ENCODE measurements at regions not wholly inside any gene's neighbourhood (a gene's known extent, or its start where the extent isn't known, plus 50 kb on each side); places are given as distances from the start of the nearest gene placed in this dataset.

GRCh38 chr12:92206596-92206995 lies 61.0 kb upstream of the BTG1 start:
- Histone ChIP-seq H3K27ac (ENCODE audit: low read depth, low read length) (no peak overlapping the region), H3K36me3 (ENCODE audit: insufficient read depth, low read length) (no peaks in the 10 kb centered on the region), H3K4me1 (ENCODE audit: insufficient read depth, low read length) (peaks cover 31% of the 10 kb centered on the region), H3K4me3 (ENCODE audit: low read length in 2 of 2) (no peak overlapping the region), H3K27me3 (ENCODE audit: insufficient read depth, low read length) (no peaks in the 10 kb centered on the region), H3K9me3 (ENCODE audit: control insufficient read depth in 1 of 2, low read length in 2 of 2) (no peaks in the 10 kb centered on the region)
- Mint-ChIP-seq H3K4me1 (peaks cover 22 to 36% (median 32%) of the 10 kb centered on the region in 4 donors), H3K27ac (peak overlapping the region in 2 of 7 donors; percentile 13 to 14), H3K4me3 (peak overlapping the region in 2 of 8 donors; percentile 4 to 39), H3K36me3 (peaks cover 0 to 3% of the 10 kb centered on the region in 2 donors), H3K27me3 (no peaks in the 10 kb centered on the region), H3K9me3 (peaks cover 0 to 12% (median under 1%) of the 10 kb centered on the region in 8 donors)
- ChIA-PET CTCF (ENCODE audit: partially characterized antibody) (interaction anchor here (1.2 kb wide), 1 partner anchor 10 kb away, joined by 3 read pairs; no protein-coding TSS in a partner anchor), POLR2A (ENCODE audit: partially characterized antibody) (interaction anchor here (1.0 to 6.5 kb wide), 3 partner anchors 8 to 61 kb away, joined by 3 to 191 read pairs (median 4); partner anchors contain the start of gene BTG1)
- intact Hi-C loops (cut with micrococcal nuclease): loop anchor here (10.0 kb wide), 1 partner anchor 158 kb away; no protein-coding TSS in a partner anchor
- DNase-seq: no peak

GRCh38 chr12:92206011-92206410 lies 60.4 kb upstream of the BTG1 start:
- Histone ChIP-seq H3K9me3 (ENCODE audit: control insufficient read depth in 1 of 2, low read length in 2 of 2) (no peaks in the 10 kb centered on the region), H3K4me1 (ENCODE audit: insufficient read depth, low read length) (peaks cover 31% of the 10 kb centered on the region), H3K27ac (ENCODE audit: low read depth, low read length) (no peak overlapping the region), H3K27me3 (ENCODE audit: insufficient read depth, low read length) (no peaks in the 10 kb centered on the region), H3K4me3 (ENCODE audit: low read length in 2 of 2) (no peak overlapping the region), H3K36me3 (ENCODE audit: insufficient read depth, low read length) (no peaks in the 10 kb centered on the region)
- no peak for DNase-seq
- ChIA-PET CTCF (ENCODE audit: partially characterized antibody) (interaction anchor here (1.2 kb wide), 1 partner anchor 9 kb away, joined by 3 read pairs; no protein-coding TSS in a partner anchor), POLR2A (ENCODE audit: partially characterized antibody) (interaction anchor here (6.5 kb wide), 1 partner anchor 61 kb away, joined by 191 read pairs; the partner anchor contains the start of gene BTG1)
- intact Hi-C loops (cut with micrococcal nuclease): loop anchor here (10.0 kb wide), 1 partner anchor 159 kb away; no protein-coding TSS in a partner anchor
- peaks cover 0 to 3% of the 10 kb centered on the region in 2 donors for H3K36me3 Mint-ChIP-seq
- H3K9me3 Mint-ChIP-seq: peaks cover 0 to 8% (median 0%) of the 10 kb centered on the region in 8 donors
- H3K27ac Mint-ChIP-seq: no peak overlapping the region
- no peaks in the 10 kb centered on the region for H3K27me3 Mint-ChIP-seq
- H3K4me3 Mint-ChIP-seq: no peak overlapping the region
- peaks cover 24 to 36% (median 33%) of the 10 kb centered on the region in 4 donors for H3K4me1 Mint-ChIP-seq

GRCh38 chr12:92199819-92200576 lies 54.4 kb upstream of the BTG1 start:
- intact Hi-C loops (cut with micrococcal nuclease): loop anchor here (10.0 kb wide), 1 partner anchor 165 kb away; no protein-coding TSS in a partner anchor
- Histone ChIP-seq H3K4me3 (ENCODE audit: low read length in 2 of 2) (no peak overlapping the region), H3K4me1 (ENCODE audit: insufficient read depth, low read length) (no peaks in the 10 kb centered on the region), H3K9me3 (ENCODE audit: control insufficient read depth in 1 of 2, low read length in 2 of 2) (no peaks in the 10 kb centered on the region), H3K36me3 (ENCODE audit: insufficient read depth, low read length) (no peaks in the 10 kb centered on the region), H3K27ac (ENCODE audit: low read depth, low read length) (no peak overlapping the region), H3K27me3 (ENCODE audit: insufficient read depth, low read length) (no peaks in the 10 kb centered on the region)
- Mint-ChIP-seq H3K27ac (no peak overlapping the region), H3K36me3 (no peaks in the 10 kb centered on the region), H3K4me3 (no peak overlapping the region), H3K27me3 (no peaks in the 10 kb centered on the region), H3K9me3 (peaks cover 0 to 6% (median 3%) of the 10 kb centered on the region in 8 donors), H3K4me1 (peaks cover 0 to 6% (median 4%) of the 10 kb centered on the region in 4 donors)
- CTCF ChIA-PET (ENCODE audit: partially characterized antibody): no interaction called here
- POLR2A ChIA-PET (ENCODE audit: partially characterized antibody): interaction anchor here (3.0 kb wide), 1 partner anchor 54 kb away, joined by 7 read pairs; the partner anchor contains the start of gene BTG1
- no peak for DNase-seq

GRCh38 chr12:92197815-92198214 lies 52.2 kb upstream of the BTG1 start:
- Histone ChIP-seq H3K4me1 (ENCODE audit: insufficient read depth, low read length) (no peaks in the 10 kb centered on the region), H3K27me3 (ENCODE audit: insufficient read depth, low read length) (no peaks in the 10 kb centered on the region), H3K36me3 (ENCODE audit: insufficient read depth, low read length) (no peaks in the 10 kb centered on the region), H3K4me3 (ENCODE audit: low read length in 2 of 2) (no peak overlapping the region), H3K27ac (ENCODE audit: low read depth, low read length) (no peak overlapping the region), H3K9me3 (ENCODE audit: control insufficient read depth in 1 of 2, low read length in 2 of 2) (no peaks in the 10 kb centered on the region)
- intact Hi-C loops (cut with micrococcal nuclease): no loop called here
- H3K36me3 Mint-ChIP-seq: no peaks in the 10 kb centered on the region
- no peak overlapping the region for H3K4me3 Mint-ChIP-seq
- peaks cover 0 to 6% (median 4%) of the 10 kb centered on the region in 4 donors for H3K4me1 Mint-ChIP-seq
- no peaks in the 10 kb centered on the region for H3K27me3 Mint-ChIP-seq
- H3K27ac Mint-ChIP-seq: no peak overlapping the region
- CTCF ChIA-PET (ENCODE audit: partially characterized antibody): interaction anchor here (1.0 kb wide), 1 partner anchor 211 kb away, joined by 3 read pairs; no protein-coding TSS in a partner anchor
- peaks cover 0 to 6% (median 3%) of the 10 kb centered on the region in 8 donors for H3K9me3 Mint-ChIP-seq
- no peak for DNase-seq
- POLR2A ChIA-PET (ENCODE audit: partially characterized antibody): interaction anchor here (1.3 to 2.0 kb wide), 4 partner anchors 10 to 165 kb away, joined by 4 to 8 read pairs (median 6); partner anchors contain the start of gene BTG1

GRCh38 chr12:92196368-92196767 lies 50.7 kb upstream of the BTG1 start:
- DNase-seq: no peak
- H3K27ac ChIP-seq (ENCODE audit: low read depth, low read length): no peak overlapping the region
- Mint-ChIP-seq H3K4me3 (no peak overlapping the region), H3K27ac (no peak overlapping the region), H3K4me1 (peaks cover 0 to 4% (median 4%) of the 10 kb centered on the region in 4 donors), H3K9me3 (peaks cover 0 to 6% (median 3%) of the 10 kb centered on the region in 8 donors), H3K27me3 (no peaks in the 10 kb centered on the region), H3K36me3 (no peaks in the 10 kb centered on the region)
- ChIA-PET CTCF (ENCODE audit: partially characterized antibody) (interaction anchor here (1.1 kb wide), 2 partner anchors 10 to 11 kb away, joined by 3 read pairs; no protein-coding TSS in a partner anchor), POLR2A (ENCODE audit: partially characterized antibody) (interaction anchor here (2.0 kb wide), 1 partner anchor 51 kb away, joined by 8 read pairs; the partner anchor contains the start of gene BTG1)
- H3K4me1 ChIP-seq (ENCODE audit: insufficient read depth, low read length): no peaks in the 10 kb centered on the region
- intact Hi-C loops (cut with micrococcal nuclease): no loop called here
- H3K27me3 ChIP-seq (ENCODE audit: insufficient read depth, low read length): no peaks in the 10 kb centered on the region
- H3K4me3 ChIP-seq (ENCODE audit: low read length in 2 of 2): no peak overlapping the region
- H3K9me3 ChIP-seq (ENCODE audit: control insufficient read depth in 1 of 2, low read length in 2 of 2): no peaks in the 10 kb centered on the region
- H3K36me3 ChIP-seq (ENCODE audit: insufficient read depth, low read length): no peaks in the 10 kb centered on the region
